Lung (tissue), 11 donors: ENCODE measurements at regions not wholly inside any gene's neighbourhood (a gene's known extent, or its start where the extent isn't known, plus 50 kb on each side); places are given as distances from the start of the nearest gene placed in this dataset.

Source experiments
- ATAC-seq: fragments of 200-7000 bp; cut with Tn5 transposase; one replicate; pipeline ENCODE4 v1.9.1; 2020; ENCODE audit warnings: moderate number of reproducible peaks; ENCODE audit not compliant: insufficient read depth, low FRiP score
- DNase-seq, 3 donors: peaks; one replicate each; pipeline ENCODE4 v3.0.0-alpha.2; 2013 to 2017
- H3K27ac ChIP-seq, 2 donors: one replicate each; pipeline ENCODE4 v1.5.1; 2013; ENCODE audit warnings: mild to moderate bottlenecking in 2 of 2, moderate library complexity in 2 of 2, control low read depth in 1 of 2, inconsistent platforms in 1 of 2, low read depth in 1 of 2, low read length in 1 of 2
- H3K27me3 ChIP-seq, 3 donors: one replicate each; pipeline ENCODE4 v1.5.1; 2013; ENCODE audit warnings: low read length in 2 of 3; ENCODE audit not compliant: control insufficient read depth in 3 of 3, insufficient read depth in 3 of 3
- H3K36me3 ChIP-seq, 4 donors: one replicate each; pipeline ENCODE4 v1.5.1; 2013; ENCODE audit warnings: low read length in 4 of 4, mild to moderate bottlenecking in 1 of 4, moderate library complexity in 1 of 4; ENCODE audit not compliant: control insufficient read depth in 4 of 4, insufficient read depth in 4 of 4
- H3K4me1 ChIP-seq, 5 donors: one replicate each; pipeline ENCODE4 v1.5.1; 2013; ENCODE audit warnings: low read length in 5 of 5, mild to moderate bottlenecking in 2 of 5, moderate library complexity in 1 of 5; ENCODE audit not compliant: control insufficient read depth in 5 of 5, insufficient read depth in 5 of 5
- H3K4me3 ChIP-seq: one replicate; pipeline ENCODE4 v1.5.1; 2013; ENCODE audit warnings: mild to moderate bottlenecking, control low read depth, moderate library complexity
- H3K9ac ChIP-seq, 2 donors: one replicate each; pipeline ENCODE4 v1.5.1; 2013; ENCODE audit warnings: low read length in 2 of 2, control low read depth in 1 of 2; ENCODE audit not compliant: insufficient read depth in 1 of 2
- H3K9me3 ChIP-seq, 4 donors: one replicate each; pipeline ENCODE4 v1.5.1; 2013; ENCODE audit warnings: low read length in 3 of 4, mild to moderate bottlenecking in 1 of 4, moderate library complexity in 1 of 4; ENCODE audit not compliant: control insufficient read depth in 4 of 4, insufficient read depth in 3 of 4
- CTCF ChIP-seq: IDR thresholded peaks from 2 replicates; pipeline ENCODE4 v1.5.1; 2012; ENCODE audit warnings: mild to moderate bottlenecking; ENCODE audit errors: control extremely low read depth, extremely low read depth
- WGBS, 2 donors: extraction: QIAGEN DNeasy Blood & Tissue Kit; methylation state at CpG; one replicate each; pipeline ENCODE4 v1.1.7; 2013; 5-methylcytosine and 5-hydroxymethylcytosine counted together
- donor health status: control.
- donor health status: control.
- donor health status: Bipolar disorder and iron deficiency.
- donor health status: healthy.
- donor health status: DM: yes; HTN: yes; CAD: no.

- 87 to 92% methylated on average over 17 of the region's 17 CpGs for WGBS, 2 donors
- DNase-seq (no peak), ATAC-seq (no peak)
- Histone ChIP-seq H3K27ac (no peak overlapping the region), H3K4me1 (peaks cover 0 to 3% (median 0%) of the 10 kb centered on the region in 5 donors), H3K36me3 (no peaks in the 10 kb centered on the region), H3K27me3 (no peaks in the 10 kb centered on the region), H3K9ac (no peak overlapping the region), H3K4me3 (no peak overlapping the region), H3K9me3 (no peaks in the 10 kb centered on the region)
- no peak for TF ChIP-seq CTCF
Observed at GRCh38 chr6:168903613-168904345, 349.9 kb downstream of the THBS2 start.

- Histone ChIP-seq H3K4me1 (peaks cover 0 to 8% (median 0%) of the 10 kb centered on the region in 5 donors), H3K9me3 (peaks cover 0 to under 1% (median 0%) of the 10 kb centered on the region in 4 donors), H3K36me3 (no peaks in the 10 kb centered on the region), H3K27ac (no peak overlapping the region), H3K9ac (no peak overlapping the region), H3K4me3 (no peak overlapping the region), H3K27me3 (no peaks in the 10 kb centered on the region)
- no peak for DNase-seq
- ATAC-seq, result no peak
- no peak for TF ChIP-seq CTCF
- 80% methylated on average over 6 of the region's 6 CpGs for WGBS, 2 donors
Observed at GRCh38 chr6:168902075-168902474, 351.6 kb downstream of the THBS2 start.

GRCh38 chr6:168901076-168901475 is 352.6 kb downstream of the THBS2 start:
- 87 to 88% methylated on average over 19 of the region's 19 CpGs for WGBS, 2 donors
- Histone ChIP-seq H3K9me3 (peaks cover 0 to 3% (median 0%) of the 10 kb centered on the region in 4 donors), H3K4me1 (peaks cover 0 to 8% (median 0%) of the 10 kb centered on the region in 5 donors), H3K36me3 (no peaks in the 10 kb centered on the region), H3K4me3 (no peak overlapping the region), H3K9ac (no peak overlapping the region), H3K27ac (no peak overlapping the region), H3K27me3 (no peaks in the 10 kb centered on the region)
- ATAC-seq (no peak), DNase-seq (no peak)
- TF ChIP-seq CTCF, result no peak
